GM13977 (cell line): ENCODE measurements at regions not wholly inside any gene's neighbourhood (a gene's known extent, or its start where the extent isn't known, plus 50 kb on each side); places are given as distances from the start of the nearest gene placed in this dataset.

Source experiments
- DNase-seq: peaks from one replicate; pipeline ENCODE4 v3.0.0; 2012; ENCODE audit warnings: low spot score
- in situ Hi-C: fragments of 300-500 bp; cut with MboI; formaldehyde crosslinking; loops from one replicate; pipeline ENCODE4 v1.12.0; 2022; ENCODE audit warnings: low sequenced_read_pairs, low pct_unique_long_range_greater_than_20kb, mixed read lengths, inconsistent platforms; ENCODE audit not compliant: unreplicated experiment
- TF ChIP-seq, protein P1 (sequence below): IDR thresholded peaks from 2 replicates; pipeline ENCODE4 v1.5.1; 2012; ENCODE audit warnings: mild to moderate bottlenecking, control low read depth; ENCODE audit not compliant: insufficient read depth; ENCODE audit errors: extremely low read depth, missing control alignments

- TF ChIP-seq, protein P1, sequence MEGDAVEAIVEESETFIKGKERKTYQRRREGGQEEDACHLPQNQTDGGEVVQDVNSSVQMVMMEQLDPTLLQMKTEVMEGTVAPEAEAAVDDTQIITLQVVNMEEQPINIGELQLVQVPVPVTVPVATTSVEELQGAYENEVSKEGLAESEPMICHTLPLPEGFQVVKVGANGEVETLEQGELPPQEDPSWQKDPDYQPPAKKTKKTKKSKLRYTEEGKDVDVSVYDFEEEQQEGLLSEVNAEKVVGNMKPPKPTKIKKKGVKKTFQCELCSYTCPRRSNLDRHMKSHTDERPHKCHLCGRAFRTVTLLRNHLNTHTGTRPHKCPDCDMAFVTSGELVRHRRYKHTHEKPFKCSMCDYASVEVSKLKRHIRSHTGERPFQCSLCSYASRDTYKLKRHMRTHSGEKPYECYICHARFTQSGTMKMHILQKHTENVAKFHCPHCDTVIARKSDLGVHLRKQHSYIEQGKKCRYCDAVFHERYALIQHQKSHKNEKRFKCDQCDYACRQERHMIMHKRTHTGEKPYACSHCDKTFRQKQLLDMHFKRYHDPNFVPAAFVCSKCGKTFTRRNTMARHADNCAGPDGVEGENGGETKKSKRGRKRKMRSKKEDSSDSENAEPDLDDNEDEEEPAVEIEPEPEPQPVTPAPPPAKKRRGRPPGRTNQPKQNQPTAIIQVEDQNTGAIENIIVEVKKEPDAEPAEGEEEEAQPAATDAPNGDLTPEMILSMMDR: no peak
- no peak for DNase-seq
- in situ Hi-C loops: no loop called here
Observed at GRCh38 chr1:163864207-163864606, 542.5 kb downstream of the NUF2 start.

GRCh38 chr1:163866564-163866963 lies 544.8 kb downstream of the NUF2 start:
- DNase-seq: no peak
- TF ChIP-seq, protein P1: no peak
- in situ Hi-C loops: no loop called here

- TF ChIP-seq, protein P1: no peak
- in situ Hi-C loops: no loop called here
- no peak for DNase-seq
Observed at GRCh38 chr1:163870666-163871065, 548.9 kb downstream of the NUF2 start.

GRCh38 chr1:163872067-163872466 lies 550.3 kb downstream of the NUF2 start:
- in situ Hi-C loops: no loop called here
- TF ChIP-seq, protein P1: no peak
- DNase-seq: no peak

DNA sequence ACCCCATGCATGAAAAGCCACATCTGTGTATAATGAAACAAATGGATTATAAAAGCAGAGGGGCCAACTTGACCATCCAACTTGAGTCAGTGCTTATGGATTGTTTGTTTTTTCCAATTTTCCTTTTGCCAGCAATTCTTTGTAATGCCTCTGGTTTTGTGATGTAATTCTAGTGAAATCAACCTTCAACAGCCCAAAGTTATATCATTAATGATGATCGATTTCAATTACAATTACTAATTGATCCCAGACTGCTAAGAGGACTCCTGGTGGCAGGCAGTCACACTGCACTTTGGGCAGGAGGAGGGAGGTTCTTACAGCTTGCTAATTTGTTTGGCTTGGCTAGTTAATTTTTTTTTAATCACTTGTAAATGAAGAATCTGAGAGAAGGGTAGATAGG lies 552.3 kb downstream of the NUF2 start:
- in situ Hi-C loops: no loop called here
- DNase-seq: no peak
- TF ChIP-seq, protein P1: peak; percentile 25

DNA sequence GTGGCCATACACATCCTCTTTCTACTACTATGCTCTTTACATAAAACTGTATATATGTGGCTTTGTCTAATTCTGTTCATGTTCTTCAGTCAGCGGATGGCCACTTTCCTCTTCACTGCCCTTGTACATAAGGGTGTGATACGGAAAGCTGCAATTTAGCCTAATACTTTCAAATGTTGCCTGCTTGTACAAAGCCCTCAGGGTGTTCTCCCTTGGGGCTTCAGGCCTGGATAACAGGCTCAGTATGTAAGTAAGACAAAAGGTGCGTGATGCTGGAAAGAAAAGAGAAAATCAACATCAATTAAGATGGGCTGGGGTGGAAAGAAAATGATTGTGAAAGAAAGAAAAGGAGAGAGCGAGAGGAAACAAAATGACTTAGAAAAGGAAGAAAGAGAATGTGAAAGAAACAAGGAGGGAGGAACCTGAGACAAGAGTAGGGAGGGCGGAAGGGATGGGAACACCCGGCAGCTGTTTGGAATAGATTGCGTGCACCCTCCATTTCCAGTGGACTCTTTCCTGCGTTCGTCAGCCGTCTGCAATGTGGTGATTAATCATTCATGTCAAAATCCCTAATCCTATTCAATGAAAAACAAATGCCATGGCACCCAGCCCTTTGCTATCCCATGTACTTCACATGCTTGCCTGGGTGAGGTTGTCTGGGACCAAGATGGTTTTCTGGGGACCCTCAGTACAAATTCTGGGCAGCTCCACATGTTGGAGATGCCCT lies 553.6 kb downstream of the NUF2 start:
- in situ Hi-C loops: no loop called here
- TF ChIP-seq, protein P1: no peak
- DNase-seq: no peak
